D721Med (cell line): ENCODE measurements at regions not wholly inside any gene's neighbourhood (a gene's known extent, or its start where the extent isn't known, plus 50 kb on each side); places are given as distances from the start of the nearest gene placed in this dataset.

Experiments
- DNase-seq: peaks from one replicate; pipeline ENCODE4 v3.0.0; 2011; ENCODE audit warnings: low spot score; ENCODE audit not compliant: insufficient read length
- FAIRE-seq: peaks from 2 replicates; lab custom pipeline; 2011; peaks lifted over from hg19 to GRCh38; lab: Jason Lieb, UNC
- CTCF ChIP-seq: IDR thresholded peaks from 2 replicates; pipeline ENCODE4 v1.5.1; 2012; ENCODE audit warnings: mild to moderate bottlenecking, control low read depth; ENCODE audit not compliant: insufficient read depth; ENCODE audit errors: missing control alignments

- TF ChIP-seq CTCF, result no peak
- no peak for DNase-seq
- peak; percentile 82 for FAIRE-seq
Measured at GRCh38 chr9:8014997-8015682, 215.6 kb upstream of the DMAC1 start.

- FAIRE-seq (no peak), DNase-seq (no peak)
- TF ChIP-seq CTCF, result no peak
Measured at GRCh38 chr9:8012986-8013385, 213.4 kb upstream of the DMAC1 start.

GRCh38 chr9:8011974-8012373, 212.4 kb upstream of the DMAC1 start:
- DNase-seq (no peak), FAIRE-seq (no peak)
- no peak for TF ChIP-seq CTCF

- FAIRE-seq (peak; percentile 58), DNase-seq (no peak)
- TF ChIP-seq CTCF, result no peak
Measured at GRCh38 chr9:7996558-7996957, 197.0 kb upstream of the DMAC1 start.

- DNase-seq (no peak), FAIRE-seq (no peak)
- no peak for TF ChIP-seq CTCF
Measured at GRCh38 chr9:7988644-7989280, 189.2 kb upstream of the DMAC1 start.

- no peak for FAIRE-seq
- no peak for TF ChIP-seq CTCF
- DNase-seq, result no peak
Measured at GRCh38 chr9:7984692-7985091, 185.1 kb upstream of the DMAC1 start.

GRCh38 chr9:7984203-7984602, 184.6 kb upstream of the DMAC1 start:
- no peak for TF ChIP-seq CTCF
- DNase-seq, result no peak
- FAIRE-seq, result peak; percentile 77
